Prostate gland (tissue), 2 donors: ENCODE measurements at regions not wholly inside any gene's neighbourhood (a gene's known extent, or its start where the extent isn't known, plus 50 kb on each side); places are given as distances from the start of the nearest gene placed in this dataset.

Experiments used
- CTCF ChIP-seq, 4 experiments: fragments of 200-600 bp in 2 of 4; fragments of 450-650 bp in 2 of 4; sonication (generic) in 2 of 4; IDR thresholded peaks; 1 replicate in 3 of 4; 2 replicates in 1 of 4; pipeline ENCODE4 v1.5.1; 2016 to 2019; ENCODE audit warnings: antibody characterized with exemption in 4 of 4, mild to moderate bottlenecking in 2 of 4, moderate library complexity in 2 of 4
- POLR2AphosphoS5 ChIP-seq: sonication (generic); formaldehyde crosslinking; IDR thresholded peaks from one replicate; pipeline ENCODE4 v1.6.1; 2017; ENCODE audit warnings: antibody characterized with exemption

- TF ChIP-seq CTCF (IDR thresholded peaks at IDR 0.05): no peak
- TF ChIP-seq POLR2AphosphoS5: no peak
These were observed 215.0 kb downstream of the MDFIC start for GRCh38 chr7:115136796-115137443.
